IMR-90 (cell line): ENCODE measurements at regions not wholly inside any gene's neighbourhood (a gene's known extent, or its start where the extent isn't known, plus 50 kb on each side); places are given as distances from the start of the nearest gene placed in this dataset.

Experiments used
- ATAC-seq: fragments of 200-7000 bp; cut with Tn5 transposase; 2 replicates; pipeline ENCODE4 v1.9.1; 2020; ENCODE audit warnings: low read depth, mild to moderate bottlenecking, moderate library complexity
- BruUV-seq: library from RNA; stranded (reverse); fragments of 400-500 nt; replicated peaks from 2 replicates; lab custom pipeline; 2021; lab: Mats Ljungman, UMichigan
- CTCF ChIA-PET: fragments of 300-600 bp; formaldehyde crosslinking; extraction: SDS; loops from one replicate; lab custom pipeline; 2021; ENCODE audit warnings: antibody characterized with exemption; lab: Yijun Ruan, JAX
- POLR2A ChIA-PET: fragments of 300-600 bp; sonication (Branson Sonifier 250); formaldehyde crosslinking; loops from one replicate; lab custom pipeline; 2022; ENCODE audit warnings: antibody characterized with exemption; ENCODE audit not compliant: unreplicated experiment; lab: Charles Lee
- DNase-seq: peaks from one replicate; pipeline ENCODE4 v3.0.0; 2013
- H2AFZ ChIP-seq: replicated peaks from 2 replicates; pipeline ENCODE3; 2013; ENCODE audit warnings: low read length, mild to moderate bottlenecking; ENCODE audit not compliant: poor library complexity
- H2AK5ac ChIP-seq: 2 replicates; pipeline ENCODE4 v1.6.1; 2013; ENCODE audit warnings: low read depth, low read length, inconsistent platforms
- H2AK9ac ChIP-seq: replicated peaks from 2 replicates; pipeline ENCODE3; 2013; ENCODE audit warnings: mild to moderate bottlenecking, low read depth, low read length, moderate library complexity; ENCODE audit not compliant: poor library complexity
- H2BK120ac ChIP-seq: 2 replicates; pipeline ENCODE4 v1.6.1; 2013; ENCODE audit warnings: low read depth, low read length, inconsistent platforms
- H2BK15ac ChIP-seq: 3 replicates; pipeline ENCODE4 v1.6.1; 2013; ENCODE audit warnings: low read depth, low read length, inconsistent platforms
- H2BK20ac ChIP-seq: 2 replicates; pipeline ENCODE4 v1.6.1; 2013; ENCODE audit warnings: low read depth, mild to moderate bottlenecking, inconsistent platforms, low read length, moderate library complexity
- H2BK5ac ChIP-seq: 2 replicates; pipeline ENCODE4 v1.6.1; 2013; ENCODE audit warnings: mild to moderate bottlenecking, low read depth, low read length, inconsistent platforms; ENCODE audit not compliant: poor library complexity, severe bottlenecking
- H3K14ac ChIP-seq: replicated peaks from 2 replicates; pipeline ENCODE4 v1.6.1; 2013; ENCODE audit warnings: low read depth, low read length, inconsistent platforms
- H3K18ac ChIP-seq: 2 replicates; pipeline ENCODE4 v1.6.1; 2013; ENCODE audit warnings: low read depth, low read length, control low read depth
- H3K23ac ChIP-seq: 2 replicates; pipeline ENCODE4 v1.6.1; 2013; ENCODE audit warnings: low read depth, low read length, inconsistent platforms
- H3K27ac ChIP-seq: 2 replicates; pipeline ENCODE4 v1.5.1; 2013; ENCODE audit warnings: mild to moderate bottlenecking, control low read depth, low read length; ENCODE audit not compliant: insufficient read depth
- H3K27me3 ChIP-seq: 2 replicates; pipeline ENCODE4 v1.6.1; 2013; ENCODE audit warnings: low read length; ENCODE audit not compliant: control insufficient read depth, insufficient read depth
- H3K36me3 ChIP-seq: 2 replicates; pipeline ENCODE4 v1.6.1; 2013; ENCODE audit warnings: low read length, mixed read lengths; ENCODE audit not compliant: control insufficient read depth, insufficient read depth
- H3K4ac ChIP-seq: 2 replicates; pipeline ENCODE4 v1.6.1; 2013; ENCODE audit warnings: low read depth, low read length, inconsistent platforms
- H3K4me1 ChIP-seq: 2 replicates; pipeline ENCODE4 v1.6.1; 2013; ENCODE audit warnings: low read length, mixed read lengths; ENCODE audit not compliant: control insufficient read depth, insufficient read depth
- H3K4me2 ChIP-seq: 2 replicates; pipeline ENCODE4 v1.6.1; 2013; ENCODE audit warnings: low read depth, mild to moderate bottlenecking, control low read depth, low read length, moderate library complexity
- H3K4me3 ChIP-seq: 2 replicates; pipeline ENCODE4 v1.5.1; 2013; ENCODE audit warnings: low read depth, mild to moderate bottlenecking, control low read depth, low read length, moderate library complexity; ENCODE audit not compliant: insufficient read depth
- H3K56ac ChIP-seq: 2 replicates; pipeline ENCODE4 v1.6.1; 2013; ENCODE audit warnings: low read length, inconsistent platforms; ENCODE audit not compliant: insufficient read depth; ENCODE audit errors: extremely low read depth
- H3K79me1 ChIP-seq, 2 experiments: 2 replicates each; pipeline ENCODE4 v1.6.1; 2013; ENCODE audit warnings: low read length in 2 of 2, inconsistent platforms in 1 of 2, low read depth in 1 of 2
- H3K9ac ChIP-seq: 2 replicates; pipeline ENCODE4 v1.6.1; 2013; ENCODE audit warnings: low read depth, low read length, control low read depth
- H3K9me1 ChIP-seq: 2 replicates; pipeline ENCODE4 v1.6.1; 2013; ENCODE audit warnings: low read length, inconsistent platforms; ENCODE audit not compliant: insufficient read depth
- H3K9me3 ChIP-seq: 2 replicates; pipeline ENCODE4 v1.6.1; 2013; ENCODE audit warnings: low read length; ENCODE audit not compliant: control insufficient read depth, insufficient read depth
- H4K20me1 ChIP-seq: 2 replicates; pipeline ENCODE4 v1.6.1; 2013; ENCODE audit warnings: low read length, inconsistent platforms; ENCODE audit not compliant: insufficient read depth
- H4K5ac ChIP-seq: 2 replicates; pipeline ENCODE4 v1.6.1; 2013; ENCODE audit warnings: mild to moderate bottlenecking, low read depth, low read length, control low read depth
- H4K8ac ChIP-seq, 2 experiments: 2 replicates each; pipeline ENCODE4 v1.6.1; 2013; ENCODE audit warnings: low read depth in 2 of 2, low read length in 2 of 2, control low read depth in 1 of 2, inconsistent platforms in 1 of 2
- H4K91ac ChIP-seq: 2 replicates; pipeline ENCODE4 v1.6.1; 2013; ENCODE audit warnings: low read depth, low read length, inconsistent platforms; ENCODE audit not compliant: insufficient read depth
- BHLHE40 ChIP-seq: fragments of 150-350 bp; IDR thresholded peaks from 2 replicates; pipeline ENCODE4 v1.6.1; 2016; ENCODE audit warnings: mild to moderate bottlenecking, low read depth, low read length
- CEBPB ChIP-seq: IDR thresholded peaks from 2 replicates; pipeline ENCODE4 v1.6.1; 2012; ENCODE audit warnings: low read depth, low read length, improper control_type of control experiment
- CHD1 ChIP-seq: IDR thresholded peaks from 2 replicates; pipeline ENCODE4 v1.6.1; 2012; ENCODE audit warnings: low read depth, low read length, improper control_type of control experiment
- CTCF ChIP-seq: conservative IDR thresholded peaks from 2 replicates; pipeline ENCODE4 v1.5.1; 2012; ENCODE audit warnings: mild to moderate bottlenecking, low read depth, low read length, improper control_type of control experiment
- ELK1 ChIP-seq: fragments of 150-350 bp; IDR thresholded peaks from 2 replicates; pipeline ENCODE4 v1.6.1; 2016; ENCODE audit warnings: low read depth, mild to moderate bottlenecking, low read length, moderate library complexity, borderline replicate concordance
- FOS ChIP-seq: fragments of 150-350 bp; IDR thresholded peaks from 2 replicates; pipeline ENCODE4 v1.6.1; 2016; ENCODE audit warnings: low read depth, low read length
- MAFK ChIP-seq: IDR thresholded peaks from 2 replicates; pipeline ENCODE4 v1.6.1; 2012; ENCODE audit warnings: low read depth, low read length, improper control_type of control experiment
- MAZ ChIP-seq: IDR thresholded peaks from 2 replicates; pipeline ENCODE4 v1.6.1; 2012; ENCODE audit warnings: low read depth, mild to moderate bottlenecking, low read length, improper control_type of control experiment, moderate library complexity, borderline replicate concordance
- MXI1 ChIP-seq: IDR thresholded peaks from 2 replicates; pipeline ENCODE4 v1.6.1; 2012; ENCODE audit warnings: low read depth, mild to moderate bottlenecking, low read length, moderate library complexity, borderline replicate concordance
- NFE2L2 ChIP-seq: fragments of 150-350 bp; IDR thresholded peaks from 2 replicates; pipeline ENCODE4 v1.6.1; 2016; ENCODE audit warnings: low read depth, mild to moderate bottlenecking, low read length
- POLR2A ChIP-seq: IDR thresholded peaks from 2 replicates; pipeline ENCODE4 v1.6.1; 2012; ENCODE audit warnings: mild to moderate bottlenecking, low read depth, low read length
- RAD21 ChIP-seq: IDR thresholded peaks from 2 replicates; pipeline ENCODE4 v1.6.1; 2012; ENCODE audit warnings: low read length, improper control_type of control experiment
- RCOR1 ChIP-seq: IDR thresholded peaks from 2 replicates; pipeline ENCODE4 v1.6.1; 2012; ENCODE audit warnings: mild to moderate bottlenecking, low read length, improper control_type of control experiment; ENCODE audit not compliant: insufficient replicate concordance
- RFX5 ChIP-seq: IDR thresholded peaks from 2 replicates; pipeline ENCODE4 v1.8.0; 2012; ENCODE audit warnings: low read depth, mild to moderate bottlenecking, low read length, moderate library complexity
- SMC3 ChIP-seq: fragments of 150-350 bp; IDR thresholded peaks from 2 replicates; pipeline ENCODE4 v1.6.1; 2016; ENCODE audit warnings: low read depth, mild to moderate bottlenecking, antibody characterized with exemption, low read length, moderate library complexity
- USF2 ChIP-seq: fragments of 150-350 bp; IDR thresholded peaks from 2 replicates; pipeline ENCODE4 v1.6.1; 2017; ENCODE audit warnings: mild to moderate bottlenecking, antibody characterized with exemption, low read length, low read depth
- WGBS, 2 experiments: methylation state at CpG; one replicate each; pipeline versions ENCODE4 v1.1.5 to v1.1.7; 2013; ENCODE audit warnings: missing lambda C conversion rate in 2 of 2; ENCODE audit not compliant: insufficient read length in 1 of 2; ENCODE audit errors: extremely low coverage in 2 of 2; 5-methylcytosine and 5-hydroxymethylcytosine counted together
- dilution Hi-C: fragments of 300-500 bp; cut with HindIII; formaldehyde crosslinking; loops from one replicate; pipeline ENCODE4 v1.14.3; 2018; ENCODE audit warnings: low sequenced_read_pairs; ENCODE audit not compliant: unreplicated experiment
- in situ Hi-C: fragments of 300-500 bp; cut with MboI; formaldehyde crosslinking; loops from 3 replicates; pipeline ENCODE4 v1.14.3; 2019; ENCODE audit warnings: low sequenced_read_pairs, inconsistent platforms, mixed read lengths
- intact Hi-C: fragments of 100-400 bp; cut with micrococcal nuclease; formaldehyde crosslinking; loops from 2 replicates; pipeline ENCODE4 v1.10.0; 2022

- H4K8ac ChIP-seq = no peak overlapping the region
- H3K56ac ChIP-seq = no peak overlapping the region
- H2AK5ac ChIP-seq = no peak overlapping the region
- ATAC-seq (no peak), DNase-seq (no peak)
- no peaks in the 10 kb centered on the region for H3K9me1 ChIP-seq
- in situ Hi-C loops (no loop called here), intact Hi-C loops (no loop called here), dilution Hi-C loops (no loop called here)
- H4K20me1 ChIP-seq = no peaks in the 10 kb centered on the region
- H3K18ac ChIP-seq = no peak overlapping the region
- no peak overlapping the region for H2AFZ ChIP-seq
- no peak overlapping the region; the same call in 1 of the 2 replicates for H3K4me2 ChIP-seq
- H2BK5ac ChIP-seq = no peak overlapping the region
- WGBS, 2 experiments = no CpG with 5 or more reads among the region's 5 CpGs
- H3K9ac ChIP-seq = no peak overlapping the region
- H2BK120ac ChIP-seq = no peak overlapping the region
- CTCF ChIA-PET = interaction anchor here (0.6 to 0.7 kb wide), 2 partner anchors 11 to 499 kb away, joined by 3 read pairs; no protein-coding TSS in a partner anchor
- no peak overlapping the region for H2AK9ac ChIP-seq
- H2BK15ac ChIP-seq = no peak overlapping the region
- no peak overlapping the region for H4K91ac ChIP-seq
- H3K23ac ChIP-seq = no peak overlapping the region
- TF ChIP-seq FOS (no peak), POLR2A (no peak), MAZ (no peak), MXI1 (no peak), USF2 (no peak), RCOR1 (no peak), CEBPB (no peak), CHD1 (no peak), BHLHE40 (no peak), RFX5 (no peak), RAD21 (no peak), SMC3 (no peak), ELK1 (no peak), MAFK (no peak), CTCF (no peak), NFE2L2 (no peak)
- H4K5ac ChIP-seq = no peak overlapping the region
- no TSS peak for BruUV-seq
- H3K4ac ChIP-seq = no peak overlapping the region
- H3K4me1 ChIP-seq = no peaks in the 10 kb centered on the region
- H2BK20ac ChIP-seq = no peak overlapping the region
- peaks cover 11% of the 10 kb centered on the region for H3K27me3 ChIP-seq
- no peaks in the 10 kb centered on the region for H3K36me3 ChIP-seq
- H3K9me3 ChIP-seq = no peaks in the 10 kb centered on the region
- no peak overlapping the region for H3K27ac ChIP-seq
- no peaks in the 10 kb centered on the region for H3K79me1 ChIP-seq
- H3K14ac ChIP-seq = no peak overlapping the region
- POLR2A ChIA-PET = no interaction called here
- H3K4me3 ChIP-seq = no peak overlapping the region
Observed at GRCh38 chr16:54360681-54361080, 74.1 kb upstream of the IRX3 start.
